Nephron (organoid): ENCODE measurements at regions not wholly inside any gene's neighbourhood (a gene's known extent, or its start where the extent isn't known, plus 50 kb on each side); places are given as distances from the start of the nearest gene placed in this dataset.
A peak's percentile ranks its signal among the peaks of the same experiment; 100 is the strongest.

Experiments used
- H3K27ac Mint-ChIP-seq, 3 experiments: 2 replicates each; pipeline ENCODE4 v1.8.0; 2020; ENCODE audit warnings: mixed read lengths in 3 of 3, mild to moderate bottlenecking in 2 of 3, moderate library complexity in 1 of 3
- H3K27me3 Mint-ChIP-seq: 2 replicates; pipeline ENCODE4 v1.8.0; 2021; ENCODE audit warnings: low read depth, mild to moderate bottlenecking, moderate library complexity, mixed read lengths
- H3K36me3 Mint-ChIP-seq: 2 replicates; pipeline ENCODE4 v1.8.0; 2020; ENCODE audit warnings: low read depth, mixed read lengths
- H3K4me1 Mint-ChIP-seq: 2 replicates; pipeline ENCODE4 v1.8.0; 2020; ENCODE audit warnings: mixed read lengths
- H3K4me3 Mint-ChIP-seq, 3 experiments: 2 replicates each; pipeline ENCODE4 v1.8.0; 2020; ENCODE audit warnings: mild to moderate bottlenecking in 3 of 3, mixed read lengths in 3 of 3, moderate library complexity in 2 of 3
- H3K9me3 Mint-ChIP-seq: 2 replicates; pipeline ENCODE4 v1.8.0; 2020; ENCODE audit warnings: mixed read lengths
- CTCF ChIP-seq, 3 experiments: fragments of 200-600 bp; sonication (generic); IDR thresholded peaks; one replicate each; pipeline ENCODE4 v1.5.0; 2021; ENCODE audit warnings: antibody characterized with exemption in 3 of 3; ENCODE audit not compliant: unreplicated experiment in 3 of 3

- Mint-ChIP-seq H3K27me3 (peaks cover 11% of the 10 kb centered on the region), H3K4me3 (no peak overlapping the region), H3K36me3 (no peaks in the 10 kb centered on the region), H3K27ac (peak overlapping the region; percentile 6 to 25 (median 12)), H3K4me1 (peaks cover 46% of the 10 kb centered on the region), H3K9me3 (no peaks in the 10 kb centered on the region)
- TF ChIP-seq CTCF (IDR thresholded peaks at IDR 0.05; ENCODE audit: unreplicated experiment in 3 of 3): no peak
Observed at GRCh38 chr2:19751631-19752030, 150.2 kb downstream of the TTC32 start.

- Mint-ChIP-seq H3K9me3 (no peaks in the 10 kb centered on the region), H3K27me3 (peaks cover 17% of the 10 kb centered on the region), H3K4me3 (no peak overlapping the region), H3K36me3 (no peaks in the 10 kb centered on the region), H3K4me1 (peaks cover 45% of the 10 kb centered on the region), H3K27ac (no peak overlapping the region)
- no peak for TF ChIP-seq CTCF (IDR thresholded peaks at IDR 0.05; ENCODE audit: unreplicated experiment in 3 of 3)
Observed at GRCh38 chr2:19750136-19750535, 151.6 kb downstream of the TTC32 start.

- Mint-ChIP-seq H3K27me3 (peaks cover 17% of the 10 kb centered on the region), H3K27ac (no peak overlapping the region), H3K36me3 (no peaks in the 10 kb centered on the region), H3K9me3 (no peaks in the 10 kb centered on the region), H3K4me3 (no peak overlapping the region), H3K4me1 (peaks cover 38% of the 10 kb centered on the region)
- no peak for TF ChIP-seq CTCF (IDR thresholded peaks at IDR 0.05; ENCODE audit: unreplicated experiment in 3 of 3)
Observed at GRCh38 chr2:19749507-19749836, 152.3 kb downstream of the TTC32 start.

GRCh38 chr2:19748711-19749506, 152.9 kb downstream of the TTC32 start:
- H3K4me1 Mint-ChIP-seq: peaks cover 36% of the 10 kb centered on the region
- H3K9me3 Mint-ChIP-seq: no peaks in the 10 kb centered on the region
- peaks cover 17% of the 10 kb centered on the region for H3K27me3 Mint-ChIP-seq
- peak overlapping the region in 1 of 3 experiments; percentile 7 for H3K27ac Mint-ChIP-seq
- no peaks in the 10 kb centered on the region for H3K36me3 Mint-ChIP-seq
- TF ChIP-seq CTCF (IDR thresholded peaks at IDR 0.05; ENCODE audit: unreplicated experiment in 3 of 3): no peak
- H3K4me3 Mint-ChIP-seq: no peak overlapping the region

GRCh38 chr2:19748073-19748375, 153.8 kb downstream of the TTC32 start:
- Mint-ChIP-seq H3K9me3 (no peaks in the 10 kb centered on the region), H3K27ac (no peak overlapping the region), H3K27me3 (peaks cover 17% of the 10 kb centered on the region), H3K4me3 (no peak overlapping the region), H3K36me3 (no peaks in the 10 kb centered on the region), H3K4me1 (peaks cover 27% of the 10 kb centered on the region)
- TF ChIP-seq CTCF (IDR thresholded peaks at IDR 0.05; ENCODE audit: unreplicated experiment in 3 of 3): no peak
